NB4 (cell line): ENCODE measurements at regions not wholly inside any gene's neighbourhood (a gene's known extent, or its start where the extent isn't known, plus 50 kb on each side); places are given as distances from the start of the nearest gene placed in this dataset.

Experiments used
- DNase-seq: peaks from one replicate; pipeline ENCODE4 v3.0.0; 2010; ENCODE audit warnings: low read depth
- H3K4me3 ChIP-seq: one replicate; pipeline ENCODE4 v1.5.1; 2011; ENCODE audit warnings: mild to moderate bottlenecking, low read depth, low read length, moderate library complexity
- MYC ChIP-seq: IDR thresholded peaks from 2 replicates; pipeline ENCODE4 v1.6.1; 2011; ENCODE audit warnings: low read depth, low read length
- POLR2A ChIP-seq: IDR thresholded peaks from 2 replicates; pipeline ENCODE4 v1.6.1; 2011; ENCODE audit warnings: mild to moderate bottlenecking; ENCODE audit not compliant: insufficient read length; ENCODE audit errors: extremely low read depth
- TF ChIP-seq, protein P1 (sequence below): IDR thresholded peaks from one replicate; pipeline ENCODE4 v1.5.1; 2012; ENCODE audit warnings: low read depth, low read length
- TF ChIP-seq, protein P2 (sequence below): IDR thresholded peaks from 2 replicates; pipeline ENCODE4 v1.6.1; 2011; ENCODE audit warnings: low read depth, low read length

DNA sequence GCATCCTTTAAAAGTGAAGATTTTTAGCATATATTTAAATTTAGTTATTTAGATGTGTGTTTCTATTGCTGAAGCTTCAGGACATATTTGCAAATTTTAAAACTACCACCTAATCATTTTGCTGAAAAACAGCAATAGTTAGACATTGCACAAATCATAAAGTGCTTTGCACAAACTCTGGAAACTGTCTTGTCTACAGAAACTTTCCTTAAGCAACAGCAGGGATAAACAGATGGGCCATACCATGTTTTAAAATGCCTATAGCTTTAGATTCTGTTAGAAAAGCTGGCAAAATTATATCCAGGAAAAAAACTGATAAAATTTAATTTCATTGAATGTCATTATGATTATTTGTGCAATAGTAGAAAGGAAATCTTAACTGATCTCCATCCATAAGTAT is 1313.9 kb upstream of the ACVR2A start:
- no peak for DNase-seq

DNA sequence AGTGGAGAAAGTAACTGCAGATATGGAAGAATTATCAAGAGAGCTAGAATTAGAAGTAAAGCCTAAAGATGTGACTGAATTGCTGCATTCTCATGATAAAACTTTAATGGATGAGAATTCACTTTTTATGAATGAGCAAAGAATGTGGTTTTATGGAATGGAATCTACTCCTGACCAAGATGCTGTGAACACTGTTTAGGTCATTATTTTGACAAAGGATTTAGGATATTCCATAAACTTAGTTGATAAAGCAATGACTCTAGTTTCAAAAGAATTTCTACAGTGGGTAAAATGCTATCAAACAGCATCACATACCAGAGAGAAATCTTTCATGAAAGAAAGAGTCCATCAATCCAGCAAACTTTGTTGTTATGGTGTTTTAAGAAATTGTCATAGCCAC is 1317.7 kb upstream of the ACVR2A start:
- no peak for TF ChIP-seq MYC
- H3K4me3 ChIP-seq = no peak overlapping the region
- no peak for DNase-seq

More for the DNA sequence above, 1313.9 kb upstream of the ACVR2A start:
- TF ChIP-seq, protein P1, sequence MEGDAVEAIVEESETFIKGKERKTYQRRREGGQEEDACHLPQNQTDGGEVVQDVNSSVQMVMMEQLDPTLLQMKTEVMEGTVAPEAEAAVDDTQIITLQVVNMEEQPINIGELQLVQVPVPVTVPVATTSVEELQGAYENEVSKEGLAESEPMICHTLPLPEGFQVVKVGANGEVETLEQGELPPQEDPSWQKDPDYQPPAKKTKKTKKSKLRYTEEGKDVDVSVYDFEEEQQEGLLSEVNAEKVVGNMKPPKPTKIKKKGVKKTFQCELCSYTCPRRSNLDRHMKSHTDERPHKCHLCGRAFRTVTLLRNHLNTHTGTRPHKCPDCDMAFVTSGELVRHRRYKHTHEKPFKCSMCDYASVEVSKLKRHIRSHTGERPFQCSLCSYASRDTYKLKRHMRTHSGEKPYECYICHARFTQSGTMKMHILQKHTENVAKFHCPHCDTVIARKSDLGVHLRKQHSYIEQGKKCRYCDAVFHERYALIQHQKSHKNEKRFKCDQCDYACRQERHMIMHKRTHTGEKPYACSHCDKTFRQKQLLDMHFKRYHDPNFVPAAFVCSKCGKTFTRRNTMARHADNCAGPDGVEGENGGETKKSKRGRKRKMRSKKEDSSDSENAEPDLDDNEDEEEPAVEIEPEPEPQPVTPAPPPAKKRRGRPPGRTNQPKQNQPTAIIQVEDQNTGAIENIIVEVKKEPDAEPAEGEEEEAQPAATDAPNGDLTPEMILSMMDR = no peak
- TF ChIP-seq MYC = no peak
- TF ChIP-seq, protein P2, sequence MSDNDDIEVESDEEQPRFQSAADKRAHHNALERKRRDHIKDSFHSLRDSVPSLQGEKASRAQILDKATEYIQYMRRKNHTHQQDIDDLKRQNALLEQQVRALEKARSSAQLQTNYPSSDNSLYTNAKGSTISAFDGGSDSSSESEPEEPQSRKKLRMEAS = no peak
- TF ChIP-seq POLR2A = no peak
- H3K4me3 ChIP-seq = no peak overlapping the region

DNA sequence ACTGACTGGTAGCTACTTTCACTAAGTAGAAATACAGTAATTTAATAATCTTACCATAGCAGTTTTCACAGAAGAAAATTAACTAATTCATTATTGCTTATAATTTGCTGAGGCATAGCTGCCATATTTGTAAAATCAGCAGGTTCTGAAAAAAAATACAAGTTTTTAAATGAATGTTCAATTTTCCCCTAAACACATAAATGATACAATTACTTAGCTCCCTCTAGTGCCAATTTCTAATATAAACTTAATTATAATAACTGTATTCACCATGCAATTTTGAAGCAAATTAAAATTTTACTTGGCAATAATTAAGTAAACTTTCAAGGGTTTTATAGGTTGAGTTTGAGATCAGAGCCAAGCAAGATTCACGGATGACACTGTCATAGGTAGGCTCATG is 1321.6 kb upstream of the ACVR2A start:
- peak; percentile 14 for DNase-seq
- TF ChIP-seq MYC (no peak), POLR2A (no peak)
- TF ChIP-seq, protein P1 = no peak
- TF ChIP-seq, protein P2 = no peak
- no peak overlapping the region for H3K4me3 ChIP-seq

DNA sequence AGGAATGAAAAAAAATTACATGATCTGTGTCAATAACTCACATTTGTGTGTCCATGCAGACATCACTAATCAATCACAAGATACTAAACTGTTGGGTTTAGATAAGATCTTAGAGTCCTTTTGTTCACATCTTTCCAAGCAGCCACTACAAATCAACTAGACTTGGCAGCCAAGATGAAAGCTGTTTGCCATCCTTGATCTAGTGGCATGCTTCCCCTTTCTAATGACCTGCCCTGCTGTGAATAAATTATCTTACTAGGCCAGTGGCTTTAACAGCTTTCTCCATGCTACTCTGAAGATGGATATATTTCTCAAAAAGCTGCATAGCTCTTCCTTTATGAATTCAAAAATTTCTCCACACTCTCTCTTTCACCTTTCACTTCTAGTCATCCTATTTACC is 1338.0 kb upstream of the ACVR2A start:
- no peak for TF ChIP-seq POLR2A
- TF ChIP-seq, protein P2 = no peak
- TF ChIP-seq, protein P1 = no peak
- TF ChIP-seq MYC = no peak
- DNase-seq = no peak
- no peak overlapping the region for H3K4me3 ChIP-seq

DNA sequence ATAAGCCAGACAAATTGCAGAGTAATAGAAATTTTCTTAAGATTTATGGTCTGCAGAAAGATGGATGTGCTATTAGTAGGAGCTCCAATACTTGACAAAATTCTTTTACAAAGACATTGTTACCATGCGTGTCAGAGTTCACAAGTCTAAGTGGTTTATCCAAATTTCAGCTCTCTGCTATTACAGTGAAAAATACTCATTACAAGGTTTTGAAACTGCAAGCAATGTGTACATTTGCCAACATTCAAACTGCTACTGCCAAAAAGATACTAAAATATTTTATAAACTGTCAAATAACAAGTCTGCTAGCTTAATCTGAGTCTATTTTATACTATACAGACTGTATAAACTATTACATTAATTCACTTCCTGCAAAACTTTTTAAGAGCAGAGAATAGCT is 1341.5 kb upstream of the ACVR2A start:
- no peak for DNase-seq
- TF ChIP-seq, protein P2 = no peak
- TF ChIP-seq POLR2A (no peak), MYC (no peak)
- TF ChIP-seq, protein P1 = no peak
- no peak overlapping the region for H3K4me3 ChIP-seq

DNA sequence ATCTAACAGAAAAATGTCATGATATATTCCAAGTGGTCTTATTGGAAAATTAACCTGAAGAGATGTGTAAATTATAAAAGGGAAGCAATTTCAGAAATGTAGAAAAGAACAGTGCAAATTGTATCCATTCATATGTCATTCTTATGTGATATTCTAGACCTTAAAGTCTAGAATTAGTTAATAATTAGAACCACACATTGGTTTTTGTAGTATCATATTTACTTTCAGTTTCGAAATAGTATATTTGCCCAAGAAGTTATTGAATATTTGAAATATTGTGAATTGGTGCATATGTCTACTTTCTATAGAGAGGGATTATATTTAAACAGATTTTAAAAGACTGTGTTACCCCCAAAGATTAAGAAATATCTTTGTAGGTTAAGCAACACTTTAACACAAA is 1348.6 kb upstream of the ACVR2A start:
- DNase-seq = no peak
- H3K4me3 ChIP-seq = no peak overlapping the region
- TF ChIP-seq POLR2A = no peak
- TF ChIP-seq, protein P1 = no peak
- no peak for TF ChIP-seq MYC
